Tibial nerve (tissue), 3 donors: ENCODE measurements at regions not wholly inside any gene's neighbourhood (a gene's known extent, or its start where the extent isn't known, plus 50 kb on each side); places are given as distances from the start of the nearest gene placed in this dataset.

Source experiments
- POLR2A ChIP-seq, 2 donors: fragments of 450-650 bp; IDR thresholded peaks; one replicate each; pipeline ENCODE4 v1.6.1; 2017; ENCODE audit warnings: antibody characterized with exemption in 2 of 2, mild to moderate bottlenecking in 2 of 2, moderate library complexity in 2 of 2
- TF ChIP-seq, protein P1 (sequence below), 5 experiments: fragments of 200-600 bp in 3 of 5; fragments of 450-650 bp in 2 of 5; sonication (generic) in 3 of 5; IDR thresholded peaks; one replicate each; pipeline ENCODE4 v1.5.1; 2016 to 2019; ENCODE audit warnings: antibody characterized with exemption in 5 of 5, mild to moderate bottlenecking in 3 of 5, moderate library complexity in 2 of 5

DNA sequence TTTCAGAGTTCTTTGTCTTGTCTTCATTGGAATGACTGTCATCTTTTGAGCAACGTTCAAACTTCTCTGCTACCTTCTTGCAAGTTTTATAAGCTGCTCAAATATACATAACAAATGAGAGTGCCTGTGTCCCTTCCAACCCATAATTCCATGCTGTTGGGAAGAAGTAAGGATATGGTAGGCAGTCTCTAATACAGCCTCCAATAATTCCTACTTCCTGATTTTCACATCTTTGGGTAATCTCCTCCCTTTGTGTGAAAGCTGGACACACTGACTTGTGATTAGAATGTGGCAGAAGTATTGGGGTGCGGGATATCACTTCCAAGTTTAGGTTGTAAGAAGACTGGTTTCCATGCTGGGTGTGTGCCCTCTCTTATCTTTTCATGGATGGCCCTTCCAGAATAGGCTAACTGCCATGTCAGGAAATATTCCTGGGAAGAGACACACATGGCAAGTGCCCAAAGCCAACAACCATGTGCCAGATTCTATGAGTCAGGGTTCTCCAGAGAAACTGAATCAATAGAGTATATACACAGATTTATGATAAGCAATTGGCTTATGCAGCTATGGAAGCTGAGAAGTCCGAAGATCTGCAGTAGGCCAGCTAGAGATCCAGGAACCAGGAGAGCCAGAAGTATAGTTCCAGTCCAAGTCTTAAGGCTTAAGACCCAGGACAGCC is 531.3 kb downstream of the NTRK2 start:
- no peak for TF ChIP-seq POLR2A (IDR thresholded peaks at IDR 0.05)
- TF ChIP-seq, protein P1, sequence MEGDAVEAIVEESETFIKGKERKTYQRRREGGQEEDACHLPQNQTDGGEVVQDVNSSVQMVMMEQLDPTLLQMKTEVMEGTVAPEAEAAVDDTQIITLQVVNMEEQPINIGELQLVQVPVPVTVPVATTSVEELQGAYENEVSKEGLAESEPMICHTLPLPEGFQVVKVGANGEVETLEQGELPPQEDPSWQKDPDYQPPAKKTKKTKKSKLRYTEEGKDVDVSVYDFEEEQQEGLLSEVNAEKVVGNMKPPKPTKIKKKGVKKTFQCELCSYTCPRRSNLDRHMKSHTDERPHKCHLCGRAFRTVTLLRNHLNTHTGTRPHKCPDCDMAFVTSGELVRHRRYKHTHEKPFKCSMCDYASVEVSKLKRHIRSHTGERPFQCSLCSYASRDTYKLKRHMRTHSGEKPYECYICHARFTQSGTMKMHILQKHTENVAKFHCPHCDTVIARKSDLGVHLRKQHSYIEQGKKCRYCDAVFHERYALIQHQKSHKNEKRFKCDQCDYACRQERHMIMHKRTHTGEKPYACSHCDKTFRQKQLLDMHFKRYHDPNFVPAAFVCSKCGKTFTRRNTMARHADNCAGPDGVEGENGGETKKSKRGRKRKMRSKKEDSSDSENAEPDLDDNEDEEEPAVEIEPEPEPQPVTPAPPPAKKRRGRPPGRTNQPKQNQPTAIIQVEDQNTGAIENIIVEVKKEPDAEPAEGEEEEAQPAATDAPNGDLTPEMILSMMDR (IDR thresholded peaks at IDR 0.05): no peak
